Calu3 (cell line): ENCODE measurements at regions not wholly inside any gene's neighbourhood (a gene's known extent, or its start where the extent isn't known, plus 50 kb on each side); places are given as distances from the start of the nearest gene placed in this dataset.

Experiments used
- BruUV-seq: library from RNA; stranded (reverse); fragments of 400-500 nt; replicated peaks from 2 replicates; lab custom pipeline; 2021; lab: Mats Ljungman, UMichigan
- CTCF ChIA-PET: fragments of 300-600 bp; sonication (Branson Sonifier 250); formaldehyde crosslinking; loops from one replicate; lab custom pipeline; 2022; ENCODE audit warnings: antibody characterized with exemption; lab: Charles Lee
- DNase-seq: peaks from one replicate; pipeline ENCODE4 v3.0.0; 2022
- H3K27ac Mint-ChIP-seq: one replicate; pipeline ENCODE4 v1.8.0; 2022; ENCODE audit warnings: mixed read lengths; ENCODE audit not compliant: unreplicated experiment
- H3K27me3 Mint-ChIP-seq: one replicate; pipeline ENCODE4 v1.8.0; 2022; ENCODE audit warnings: mixed read lengths; ENCODE audit not compliant: unreplicated experiment
- H3K36me3 Mint-ChIP-seq: one replicate; pipeline ENCODE4 v1.8.0; 2022; ENCODE audit warnings: mild to moderate bottlenecking, moderate library complexity, mixed read lengths; ENCODE audit not compliant: insufficient read depth, unreplicated experiment
- H3K4me1 Mint-ChIP-seq: one replicate; pipeline ENCODE4 v1.8.0; 2022; ENCODE audit warnings: mild to moderate bottlenecking, low read depth, mixed read lengths; ENCODE audit not compliant: unreplicated experiment
- H3K4me3 Mint-ChIP-seq: one replicate; pipeline ENCODE4 v1.8.0; 2022; ENCODE audit warnings: mild to moderate bottlenecking, low read depth, moderate library complexity, mixed read lengths; ENCODE audit not compliant: unreplicated experiment
- H3K9me3 Mint-ChIP-seq: one replicate; pipeline ENCODE4 v1.8.0; 2022; ENCODE audit warnings: low read depth, mixed read lengths; ENCODE audit not compliant: unreplicated experiment
- intact Hi-C: fragments of 100-400 bp; cut with micrococcal nuclease; formaldehyde crosslinking; loops from one replicate; pipeline ENCODE4 v1.10.0; 2022; ENCODE audit not compliant: unreplicated experiment
- TF ChIP-seq, protein P1 (sequence below): fragments of 200-600 bp; IDR thresholded peaks from one replicate; pipeline ENCODE4 v1.8.0; 2022; ENCODE audit warnings: antibody characterized with exemption; ENCODE audit not compliant: unreplicated experiment

DNA sequence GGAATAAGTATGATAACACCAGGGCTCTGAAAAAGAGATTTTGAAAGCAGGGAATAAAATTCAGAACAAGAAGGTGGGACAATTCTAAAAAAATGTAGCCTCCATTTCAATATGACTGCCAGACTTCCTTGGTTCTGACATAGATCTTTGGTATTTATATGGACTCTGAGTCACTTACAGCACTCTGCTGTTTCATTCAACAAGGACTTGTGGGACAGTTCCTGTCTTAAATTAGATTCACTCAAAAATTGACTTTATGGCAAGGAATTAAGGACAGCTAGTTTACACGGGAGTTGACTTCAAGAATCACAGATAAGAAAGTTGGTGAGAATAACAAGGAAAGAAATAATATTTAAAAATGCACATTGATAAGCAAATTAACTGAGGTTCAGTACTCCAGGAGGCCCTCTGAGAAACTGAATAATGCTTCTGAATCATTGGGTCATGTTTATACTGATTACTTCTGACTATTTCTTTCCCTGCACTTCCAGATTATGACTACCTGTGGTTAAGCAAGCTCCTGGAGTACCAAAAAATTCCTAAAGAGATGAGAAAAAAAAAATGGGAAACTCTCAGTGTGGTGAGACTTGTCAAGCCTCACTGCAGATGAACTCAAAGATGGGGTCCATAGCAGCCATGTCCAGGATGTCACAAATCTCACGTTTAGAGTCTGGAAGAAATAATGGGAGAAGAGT, 828.3 kb upstream of the PIK3C3 start:
- CTCF ChIA-PET = no interaction called here
- Mint-ChIP-seq H3K9me3 (peaks cover 4% of the 10 kb centered on the region), H3K36me3 (no peaks in the 10 kb centered on the region), H3K27me3 (no peaks in the 10 kb centered on the region), H3K4me1 (no peaks in the 10 kb centered on the region), H3K4me3 (no peak overlapping the region), H3K27ac (no peak overlapping the region)
- intact Hi-C loops = no loop called here
- no peak for DNase-seq
- TF ChIP-seq, protein P1, sequence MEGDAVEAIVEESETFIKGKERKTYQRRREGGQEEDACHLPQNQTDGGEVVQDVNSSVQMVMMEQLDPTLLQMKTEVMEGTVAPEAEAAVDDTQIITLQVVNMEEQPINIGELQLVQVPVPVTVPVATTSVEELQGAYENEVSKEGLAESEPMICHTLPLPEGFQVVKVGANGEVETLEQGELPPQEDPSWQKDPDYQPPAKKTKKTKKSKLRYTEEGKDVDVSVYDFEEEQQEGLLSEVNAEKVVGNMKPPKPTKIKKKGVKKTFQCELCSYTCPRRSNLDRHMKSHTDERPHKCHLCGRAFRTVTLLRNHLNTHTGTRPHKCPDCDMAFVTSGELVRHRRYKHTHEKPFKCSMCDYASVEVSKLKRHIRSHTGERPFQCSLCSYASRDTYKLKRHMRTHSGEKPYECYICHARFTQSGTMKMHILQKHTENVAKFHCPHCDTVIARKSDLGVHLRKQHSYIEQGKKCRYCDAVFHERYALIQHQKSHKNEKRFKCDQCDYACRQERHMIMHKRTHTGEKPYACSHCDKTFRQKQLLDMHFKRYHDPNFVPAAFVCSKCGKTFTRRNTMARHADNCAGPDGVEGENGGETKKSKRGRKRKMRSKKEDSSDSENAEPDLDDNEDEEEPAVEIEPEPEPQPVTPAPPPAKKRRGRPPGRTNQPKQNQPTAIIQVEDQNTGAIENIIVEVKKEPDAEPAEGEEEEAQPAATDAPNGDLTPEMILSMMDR = no peak
- BruUV-seq = no TSS peak

DNA sequence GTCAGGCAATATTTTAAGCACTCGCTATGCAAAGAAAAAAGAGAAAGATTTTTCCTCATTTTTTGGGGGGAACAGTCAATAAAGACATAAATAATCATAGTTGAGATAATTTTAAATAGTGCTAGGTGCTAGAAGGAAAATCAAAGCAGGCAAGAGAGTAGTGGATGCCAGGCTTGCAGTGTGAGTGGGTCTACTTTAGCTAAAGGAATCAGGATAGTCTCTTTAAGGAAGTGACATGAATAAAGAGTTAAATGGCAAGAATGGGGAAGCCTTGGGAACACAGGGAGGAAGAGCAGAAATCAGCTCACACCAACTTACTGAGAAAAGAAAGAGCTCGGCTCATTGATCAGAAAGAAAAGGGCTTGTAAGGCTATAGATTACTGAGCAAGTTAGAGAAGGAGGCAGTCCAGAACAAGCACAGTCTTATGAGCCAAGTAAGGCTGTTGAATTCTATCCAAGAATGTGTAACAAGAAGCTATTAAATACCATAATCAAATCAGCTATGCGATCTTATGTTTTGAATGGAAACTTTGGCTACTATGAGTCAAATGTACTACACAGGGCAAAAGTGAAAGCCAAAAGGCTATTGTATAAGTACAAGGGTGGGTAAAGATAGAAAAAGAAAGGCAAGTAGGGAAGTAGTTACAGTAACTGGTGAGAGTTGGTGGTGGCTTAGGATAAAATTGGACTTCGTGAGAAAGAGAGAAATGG, 833.8 kb upstream of the PIK3C3 start:
- no peak for DNase-seq
- no peaks in the 10 kb centered on the region for H3K4me1 Mint-ChIP-seq
- CTCF ChIA-PET = no interaction called here
- intact Hi-C loops = no loop called here
- no peak overlapping the region for H3K4me3 Mint-ChIP-seq
- no peak overlapping the region for H3K27ac Mint-ChIP-seq
- TF ChIP-seq, protein P1 = no peak
- H3K27me3 Mint-ChIP-seq = no peaks in the 10 kb centered on the region
- no TSS peak for BruUV-seq
- H3K9me3 Mint-ChIP-seq = peaks cover 4% of the 10 kb centered on the region
- H3K36me3 Mint-ChIP-seq = no peaks in the 10 kb centered on the region

GRCh38 chr18:41119031-41119430, 836.0 kb upstream of the PIK3C3 start:
- H3K27ac Mint-ChIP-seq = no peak overlapping the region
- BruUV-seq = no TSS peak

GRCh38 chr18:41113885-41114482, 841.0 kb upstream of the PIK3C3 start:
- no peak overlapping the region for H3K4me3 Mint-ChIP-seq
- CTCF ChIA-PET = no interaction called here

More at GRCh38 chr18:41119031-41119430, 836.0 kb upstream of the PIK3C3 start:
- Mint-ChIP-seq H3K27me3 (no peaks in the 10 kb centered on the region), H3K4me1 (no peaks in the 10 kb centered on the region), H3K9me3 (peaks cover 7% of the 10 kb centered on the region), H3K36me3 (no peaks in the 10 kb centered on the region), H3K4me3 (no peak overlapping the region)
- CTCF ChIA-PET = no interaction called here
- DNase-seq = no peak
- intact Hi-C loops = no loop called here
- TF ChIP-seq, protein P1 = no peak

More at GRCh38 chr18:41113885-41114482, 841.0 kb upstream of the PIK3C3 start:
- peaks cover 17% of the 10 kb centered on the region for H3K9me3 Mint-ChIP-seq
- no peaks in the 10 kb centered on the region for H3K36me3 Mint-ChIP-seq
- BruUV-seq = no TSS peak
- H3K27ac Mint-ChIP-seq = no peak overlapping the region
- intact Hi-C loops = no loop called here
- H3K4me1 Mint-ChIP-seq = no peaks in the 10 kb centered on the region
- no peaks in the 10 kb centered on the region for H3K27me3 Mint-ChIP-seq
- DNase-seq = no peak
- TF ChIP-seq, protein P1 = no peak
